ENCODE measurements at regions not wholly inside any gene's neighbourhood (a gene's known extent, or its start where the extent isn't known, plus 50 kb on each side); places are given as distances from the start of the nearest gene placed in this dataset.
A peak's percentile ranks its signal among the peaks of the same experiment; 100 is the strongest.

GRCh38 chr15:62824111-62825015, 218.2 kb upstream of the TPM1 start:
- no peak for DNase-seq

- no peak for DNase-seq
Measured at GRCh38 chr15:62825191-62825590, 217.4 kb upstream of the TPM1 start.

GRCh38 chr15:62826561-62826960, 216.0 kb upstream of the TPM1 start:
- DNase-seq = no peak

GRCh38 chr15:62828364-62828763, 214.2 kb upstream of the TPM1 start:
- DNase-seq = no peak

GRCh38 chr15:62832231-62832630, 210.3 kb upstream of the TPM1 start:
- DNase-seq = no peak

GRCh38 chr15:62833646-62834045, 208.9 kb upstream of the TPM1 start:
- no peak for DNase-seq

- no peak for DNase-seq
Measured at GRCh38 chr15:62834686-62835329, 207.7 kb upstream of the TPM1 start.

- DNase-seq = no peak
Measured at GRCh38 chr15:62835351-62835750, 207.2 kb upstream of the TPM1 start.

GRCh38 chr15:62835762-62836161, 206.8 kb upstream of the TPM1 start:
- DNase-seq = no peak

GRCh38 chr15:62840526-62841268, 201.8 kb upstream of the TPM1 start:
- DNase-seq = no peak

- DNase-seq = no peak
Measured at GRCh38 chr15:62841269-62841628, 201.3 kb upstream of the TPM1 start.

GRCh38 chr15:62841891-62842559, 200.5 kb upstream of the TPM1 start:
- no peak for DNase-seq

GRCh38 chr15:62843311-62843710, 199.2 kb upstream of the TPM1 start:
- DNase-seq = no peak

- no peak for DNase-seq
Measured at GRCh38 chr15:62844564-62845240, 197.8 kb upstream of the TPM1 start.

- no peak for DNase-seq
Measured at GRCh38 chr15:62845241-62846126, 197.1 kb upstream of the TPM1 start.

GRCh38 chr15:62846131-62846804, 196.3 kb upstream of the TPM1 start:
- no peak for DNase-seq

- no peak for DNase-seq
Measured at GRCh38 chr15:62846805-62847495, 195.6 kb upstream of the TPM1 start.

- DNase-seq = peak; percentile 28
Measured at GRCh38 chr15:62847900-62848489, 194.6 kb upstream of the TPM1 start.

- DNase-seq = no peak
Measured at GRCh38 chr15:62848632-62849050, 193.9 kb upstream of the TPM1 start.

All from activated naive CD4-positive, alpha-beta T cell treated with anti-CD3 and anti-CD28 coated beads, Interleukin-2, amount 50 U/mL, for 16 hours (primary cell).